ENCODE measurements at regions not wholly inside any gene's neighbourhood (a gene's known extent, or its start where the extent isn't known, plus 50 kb on each side); places are given as distances from the start of the nearest gene placed in this dataset.
"Not testable (repeated sequence)": the region's sequence is repeated elsewhere in the genome, so short reads cannot be mapped to it uniquely, and the experiment has no call there.

DNA sequence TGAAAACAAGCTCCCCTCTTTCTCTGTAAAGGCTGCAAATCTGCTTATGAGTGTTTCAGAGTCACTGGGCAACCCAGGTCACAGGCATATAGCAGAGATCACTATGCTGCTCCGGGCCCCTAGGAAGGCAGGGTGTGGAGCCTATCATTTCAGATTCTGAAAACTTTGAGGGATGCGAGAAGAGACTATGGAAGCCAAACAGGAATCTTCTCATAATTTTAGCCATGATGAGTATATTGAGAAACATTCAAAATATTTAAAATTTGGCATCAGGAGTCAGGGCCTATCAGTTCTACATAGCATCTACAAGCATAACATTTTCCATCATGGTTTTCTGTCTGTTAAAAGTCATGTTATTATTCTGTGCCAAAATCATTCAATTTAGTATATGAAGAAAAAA is 61.7 kb upstream of the ATXN3L start:
- Mint-ChIP-seq H3K27me3 (no peaks in the 10 kb centered on the region), H3K36me3 (no peaks in the 10 kb centered on the region), H3K4me3 (no peak overlapping the region), H3K4me1 (peaks cover 17% of the 10 kb centered on the region), H3K9me3 (ENCODE audit: low read depth) (no peaks in the 10 kb centered on the region), H3K27ac (no peak overlapping the region)
- CTCF ChIA-PET: no interaction called here
- DNase-seq (no peak), ATAC-seq (no peak)

DNA sequence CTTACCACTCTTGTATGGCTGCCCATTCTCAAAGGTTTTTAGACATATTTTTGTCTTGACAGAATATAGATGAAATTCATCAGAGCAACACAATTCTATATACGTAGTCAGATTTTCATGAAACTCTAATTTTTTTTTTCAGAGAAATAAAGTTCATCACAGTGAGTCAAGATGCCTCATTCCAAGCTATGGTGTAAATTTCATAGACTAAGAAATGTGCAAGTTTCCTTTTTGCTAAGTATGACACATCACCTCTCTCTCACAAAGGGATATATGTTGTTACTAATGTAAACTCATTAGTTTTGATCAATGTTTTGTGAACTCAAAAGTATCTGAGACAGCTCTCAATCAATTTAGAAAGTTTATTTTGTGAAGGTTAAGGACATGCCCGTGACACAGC is 60.4 kb upstream of the ATXN3L start:
- H3K27me3 Mint-ChIP-seq: no peaks in the 10 kb centered on the region
- CTCF ChIA-PET: no interaction called here
- H3K36me3 Mint-ChIP-seq: no peaks in the 10 kb centered on the region
- H3K4me3 Mint-ChIP-seq: no peak overlapping the region
- DNase-seq (no peak), ATAC-seq (no peak)
- H3K4me1 Mint-ChIP-seq: peaks cover 17% of the 10 kb centered on the region
- H3K9me3 Mint-ChIP-seq (ENCODE audit: low read depth): no peaks in the 10 kb centered on the region
- H3K27ac Mint-ChIP-seq: no peak overlapping the region

DNA sequence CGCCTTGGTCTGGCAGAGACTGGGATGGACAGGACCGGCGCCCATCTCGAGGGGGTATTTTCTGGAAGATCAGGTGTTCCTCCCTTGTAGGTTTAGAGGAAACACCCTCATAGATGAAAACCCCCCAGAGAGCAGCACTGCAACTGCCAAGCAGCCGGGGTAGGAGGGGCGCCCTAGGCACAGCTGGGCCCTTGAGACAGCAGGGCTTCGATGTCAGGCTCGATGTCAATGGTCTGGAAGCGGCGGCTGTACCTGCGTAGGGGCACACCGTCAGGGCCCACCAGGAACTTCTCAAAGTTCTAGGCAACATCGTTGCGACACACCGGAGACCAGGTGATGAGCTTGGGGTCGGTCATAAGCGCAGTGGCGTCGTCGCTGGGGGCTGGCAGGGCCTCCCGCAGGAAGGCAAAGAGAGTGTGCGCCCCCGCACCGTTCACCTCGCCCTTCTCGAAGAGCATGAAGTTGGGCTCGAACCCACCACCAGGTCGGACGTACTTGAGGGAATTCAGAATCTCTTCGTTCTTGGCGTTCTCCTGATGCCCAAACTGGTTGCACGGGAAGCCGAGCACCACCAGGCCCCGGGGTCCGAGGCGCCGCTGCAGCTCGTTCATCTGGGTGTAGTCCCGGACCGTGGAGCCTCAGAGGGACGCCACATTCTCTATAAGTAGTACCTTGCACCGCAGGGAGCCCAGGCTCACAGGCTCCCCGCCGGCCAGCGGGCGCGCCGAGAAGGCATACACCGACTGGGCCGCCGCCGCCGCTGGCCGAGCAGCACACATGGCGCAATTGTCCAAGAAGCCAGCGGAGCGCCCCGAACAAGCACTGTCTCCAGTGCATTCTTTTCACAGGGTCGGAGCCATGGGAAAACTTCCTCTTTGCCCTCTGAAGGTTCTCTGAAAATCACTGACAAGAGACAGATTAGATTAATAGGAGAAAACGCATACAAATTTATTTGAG is 59.0 kb upstream of the ATXN3L start:
- CTCF ChIA-PET; DNase-seq; H3K27ac Mint-ChIP-seq; H3K27me3 Mint-ChIP-seq; H3K4me3 Mint-ChIP-seq; H3K36me3 Mint-ChIP-seq; H3K9me3 Mint-ChIP-seq (ENCODE audit: low read depth): not testable (repeated sequence)
- peaks cover 17% of the 10 kb centered on the region for H3K4me1 Mint-ChIP-seq
- peak; percentile 65 for ATAC-seq

DNA sequence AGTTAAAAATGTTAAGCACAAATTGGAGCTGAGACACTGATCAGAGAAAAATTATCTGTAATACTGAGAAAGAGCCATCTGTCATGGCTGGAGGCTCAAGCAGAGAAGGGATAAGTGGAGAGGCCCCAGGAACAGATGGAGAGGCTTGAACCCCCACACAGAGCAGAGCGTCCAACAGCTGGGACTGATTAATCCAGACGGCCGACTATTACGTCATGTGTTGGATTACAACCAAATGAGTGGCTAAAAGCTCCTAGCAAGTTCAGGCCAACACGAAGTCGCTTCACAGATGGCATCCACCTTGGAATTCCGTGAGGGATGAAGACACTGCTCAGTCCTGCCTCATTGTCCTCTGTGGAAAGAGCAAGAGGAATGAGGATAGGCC is 57.7 kb upstream of the ATXN3L start:
- H3K36me3 Mint-ChIP-seq: no peaks in the 10 kb centered on the region

DNA sequence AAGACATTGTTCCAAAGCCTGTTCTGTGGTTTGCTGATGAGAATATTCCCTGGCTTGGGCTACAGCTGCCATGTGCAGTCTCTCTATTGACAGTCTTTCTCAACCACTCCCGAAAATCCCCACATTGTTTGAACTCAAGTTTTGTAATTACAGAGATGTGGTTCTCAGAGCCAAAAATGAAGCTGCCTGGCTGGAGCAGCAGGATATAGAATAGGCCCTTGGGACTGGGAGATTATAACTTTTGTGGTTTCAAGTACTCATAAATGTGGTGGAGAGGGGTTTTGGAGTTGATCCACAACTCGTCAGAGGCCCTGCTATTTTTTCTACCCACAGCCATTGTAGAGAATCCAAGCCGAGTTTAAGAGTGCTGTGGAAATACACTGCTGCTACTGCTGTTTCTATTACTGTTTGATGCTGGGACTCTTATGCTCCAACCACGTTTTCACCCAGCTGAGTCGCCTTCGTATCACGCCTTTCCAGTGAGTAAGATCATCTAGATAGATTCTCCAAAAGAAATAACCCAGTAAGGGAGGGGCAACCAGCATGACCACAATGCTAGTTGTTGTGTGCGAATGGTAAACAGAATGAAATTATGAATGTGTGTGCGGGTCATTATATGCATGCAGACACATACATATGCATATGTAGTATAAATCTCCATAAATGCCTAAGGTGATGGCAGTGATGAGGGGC is 57.1 kb upstream of the ATXN3L start:
- H3K4me3 Mint-ChIP-seq: no peak overlapping the region
- H3K4me1 Mint-ChIP-seq: peaks cover 25% of the 10 kb centered on the region
- DNase-seq (no peak), ATAC-seq (no peak)
- H3K9me3 Mint-ChIP-seq (ENCODE audit: low read depth): no peaks in the 10 kb centered on the region
- CTCF ChIA-PET: no interaction called here
- H3K27me3 Mint-ChIP-seq: no peaks in the 10 kb centered on the region
- no peaks in the 10 kb centered on the region for H3K36me3 Mint-ChIP-seq
- no peak overlapping the region for H3K27ac Mint-ChIP-seq

More for the DNA sequence above, 57.7 kb upstream of the ATXN3L start:
- DNase-seq (no peak), ATAC-seq (no peak)
- Mint-ChIP-seq H3K4me3 (no peak overlapping the region), H3K27me3 (no peaks in the 10 kb centered on the region), H3K4me1 (peaks cover 25% of the 10 kb centered on the region), H3K27ac (no peak overlapping the region), H3K9me3 (ENCODE audit: low read depth) (no peaks in the 10 kb centered on the region)
- CTCF ChIA-PET: no interaction called here

DNA sequence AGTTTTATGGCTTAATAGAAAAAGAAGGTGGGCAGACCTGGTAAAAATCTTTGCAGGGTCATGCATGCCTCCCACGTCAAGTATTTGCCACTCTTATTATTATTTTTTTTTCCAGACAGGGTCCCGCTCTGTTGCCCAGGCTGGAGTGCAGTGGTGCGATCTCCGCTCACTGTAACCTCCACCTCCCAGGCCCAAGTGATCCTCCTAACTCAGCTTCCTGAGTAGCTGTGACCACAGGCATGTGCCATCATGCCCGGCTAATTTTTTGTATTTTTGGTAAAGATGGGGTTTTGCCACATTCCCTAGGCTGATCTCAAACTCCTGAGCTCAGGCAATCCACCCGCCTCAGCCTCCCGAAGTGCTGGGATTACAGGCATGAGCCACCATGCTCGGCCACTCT is 55.7 kb upstream of the ATXN3L start:
- DNase-seq; H3K36me3 Mint-ChIP-seq; ATAC-seq; H3K27ac Mint-ChIP-seq; H3K4me3 Mint-ChIP-seq; H3K27me3 Mint-ChIP-seq; CTCF ChIA-PET; H3K9me3 Mint-ChIP-seq (ENCODE audit: low read depth): not testable (repeated sequence)
- H3K4me1 Mint-ChIP-seq: peaks cover 23% of the 10 kb centered on the region

DNA sequence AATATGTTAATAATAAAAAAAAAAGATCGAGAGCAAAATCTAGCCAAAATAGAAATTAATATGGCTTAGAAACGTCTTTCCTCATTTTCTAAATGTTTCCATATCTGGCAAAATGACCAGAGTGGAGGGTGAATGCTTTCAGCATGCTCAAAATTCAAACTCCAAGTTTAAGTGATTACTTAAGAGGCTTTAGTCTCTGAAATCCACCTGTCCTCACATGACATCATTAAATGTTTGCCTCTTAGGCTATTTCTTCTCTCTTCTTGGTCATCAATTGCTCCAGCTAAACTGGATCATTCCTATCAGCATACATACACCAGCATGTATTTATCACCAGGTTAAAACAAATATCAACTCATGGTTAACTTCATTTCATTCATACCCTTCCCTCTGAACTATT is 54.5 kb upstream of the ATXN3L start:
- no peak overlapping the region for H3K4me3 Mint-ChIP-seq
- no peak overlapping the region for H3K27ac Mint-ChIP-seq
- H3K4me1 Mint-ChIP-seq: peaks cover 15% of the 10 kb centered on the region
- ATAC-seq (no peak), DNase-seq (no peak)
- no peaks in the 10 kb centered on the region for H3K27me3 Mint-ChIP-seq
- no peaks in the 10 kb centered on the region for H3K9me3 Mint-ChIP-seq (ENCODE audit: low read depth)
- H3K36me3 Mint-ChIP-seq: no peaks in the 10 kb centered on the region
- CTCF ChIA-PET: no interaction called here

DNA sequence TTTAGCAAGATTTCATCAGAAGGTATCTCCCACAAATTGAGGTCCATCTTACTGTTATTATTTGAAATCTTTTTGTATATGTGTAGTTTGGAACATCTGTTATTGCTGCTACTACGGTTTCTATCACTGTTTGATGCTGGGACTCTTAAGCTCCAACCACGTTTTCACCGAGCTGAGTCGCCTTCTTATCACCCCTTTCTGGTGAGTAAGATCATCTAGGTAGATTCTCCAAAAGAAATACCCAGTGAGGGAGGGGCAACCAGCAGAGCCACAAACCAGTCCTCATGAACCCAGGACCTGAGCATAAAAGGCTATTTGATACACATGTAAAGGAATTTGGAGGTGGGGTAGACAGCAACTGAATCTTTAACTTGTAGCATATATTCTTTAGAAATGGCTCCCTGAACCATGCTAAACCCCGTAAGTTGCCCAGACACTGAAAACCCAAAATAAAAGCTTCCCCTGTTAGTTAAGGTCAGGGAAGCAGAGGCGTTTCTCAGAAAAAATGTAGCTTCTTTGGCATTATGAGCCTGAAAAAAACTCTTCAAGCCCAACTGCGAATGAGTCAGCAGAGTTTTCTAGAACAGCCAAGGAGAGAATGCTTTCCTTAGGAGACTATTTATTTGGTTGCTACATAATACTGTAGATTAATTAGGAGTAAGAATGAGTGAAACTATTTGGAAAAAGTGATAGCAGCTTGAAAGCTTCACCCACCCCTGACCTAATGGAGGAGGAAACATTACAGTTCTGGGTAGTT is 53.8 kb upstream of the ATXN3L start:
- no peak overlapping the region for H3K27ac Mint-ChIP-seq
- no peaks in the 10 kb centered on the region for H3K27me3 Mint-ChIP-seq
- CTCF ChIA-PET: no interaction called here
- H3K9me3 Mint-ChIP-seq (ENCODE audit: low read depth): no peaks in the 10 kb centered on the region
- peaks cover 15% of the 10 kb centered on the region for H3K4me1 Mint-ChIP-seq
- DNase-seq: no peak
- H3K36me3 Mint-ChIP-seq: no peaks in the 10 kb centered on the region
- no peak for ATAC-seq
- no peak overlapping the region for H3K4me3 Mint-ChIP-seq

DNA sequence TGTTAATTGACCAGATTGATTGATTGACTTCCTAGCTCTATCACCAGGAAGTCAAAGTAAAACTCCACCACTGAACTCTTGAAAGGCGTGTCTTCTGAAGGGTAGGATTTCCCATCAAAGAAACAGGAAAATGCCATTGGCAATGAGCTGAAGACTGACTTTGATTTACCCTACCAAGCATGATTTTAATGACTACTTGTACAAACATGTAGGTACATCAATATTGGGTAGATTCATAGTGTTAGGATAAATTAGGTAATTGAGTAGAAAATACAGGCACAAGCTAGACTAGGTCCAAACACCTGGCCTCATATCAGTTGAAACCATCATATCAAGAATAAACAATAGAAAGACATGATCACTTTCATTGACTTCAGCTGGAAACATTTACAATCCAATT is 53.2 kb upstream of the ATXN3L start:
- CTCF ChIA-PET: no interaction called here
- Mint-ChIP-seq H3K4me1 (peaks cover 18% of the 10 kb centered on the region), H3K36me3 (no peaks in the 10 kb centered on the region), H3K27me3 (no peaks in the 10 kb centered on the region), H3K27ac (no peak overlapping the region), H3K9me3 (ENCODE audit: low read depth) (no peaks in the 10 kb centered on the region), H3K4me3 (no peak overlapping the region)
- ATAC-seq: no peak
- no peak for DNase-seq

DNA sequence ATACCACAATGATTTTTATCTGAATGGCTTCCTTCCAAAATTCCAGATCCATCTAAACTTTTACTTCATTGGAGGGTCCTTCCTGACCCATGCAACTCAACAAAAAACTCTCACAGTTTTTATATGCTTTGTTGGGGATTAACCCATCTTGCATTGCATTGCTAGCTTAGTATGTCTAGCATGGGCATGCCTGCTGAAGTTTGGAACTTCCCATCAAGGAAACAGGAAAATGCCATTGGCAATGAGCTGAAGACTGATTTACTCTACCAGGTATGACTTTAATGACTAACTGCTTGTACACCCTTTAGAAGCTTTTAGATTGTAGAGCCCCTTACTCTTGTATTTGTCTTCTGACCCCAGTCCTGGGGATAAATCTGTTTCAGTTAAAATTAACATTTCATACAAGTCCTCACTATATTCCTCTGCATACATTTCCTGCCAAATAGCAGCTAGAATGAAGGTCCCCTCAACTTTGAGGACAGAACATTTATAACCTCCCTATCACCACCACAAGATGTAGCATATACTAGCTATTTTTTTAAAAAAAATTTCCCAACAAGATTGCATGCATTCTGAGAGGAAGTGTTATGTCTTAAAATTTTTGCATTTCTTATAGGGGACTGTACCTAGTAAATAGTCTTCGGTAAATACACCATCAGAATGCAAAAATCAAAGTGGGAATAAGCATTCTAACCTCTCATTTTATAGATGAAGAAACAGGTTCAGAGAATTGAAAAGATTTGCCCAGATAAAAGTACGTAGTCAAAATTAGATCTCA is 52.5 kb upstream of the ATXN3L start:
- DNase-seq (no peak), ATAC-seq (no peak)
- H3K4me1 Mint-ChIP-seq: peaks cover 20% of the 10 kb centered on the region
- no peaks in the 10 kb centered on the region for H3K27me3 Mint-ChIP-seq
- H3K9me3 Mint-ChIP-seq (ENCODE audit: low read depth): no peaks in the 10 kb centered on the region
- H3K27ac Mint-ChIP-seq: no peak overlapping the region
- no peak overlapping the region for H3K4me3 Mint-ChIP-seq
- CTCF ChIA-PET: no interaction called here
- no peaks in the 10 kb centered on the region for H3K36me3 Mint-ChIP-seq

DNA sequence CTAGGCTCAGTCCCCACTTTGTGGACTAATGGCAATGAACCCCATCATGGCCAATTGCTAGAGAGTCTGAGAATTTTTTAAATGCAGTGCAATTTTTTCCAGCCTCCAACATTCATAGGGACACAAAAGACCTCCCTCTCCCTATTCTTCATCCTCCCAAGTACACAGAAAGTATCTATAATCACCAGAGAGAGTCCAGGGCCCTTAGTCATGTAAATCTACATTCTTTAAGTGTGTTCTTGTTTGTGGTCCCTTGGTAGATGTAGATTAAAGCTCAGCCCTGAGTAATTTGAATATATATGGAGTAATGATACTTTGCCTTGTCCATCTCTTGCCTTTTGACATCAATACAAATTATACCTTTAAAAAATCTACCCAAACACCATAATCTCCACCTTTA is 51.3 kb upstream of the ATXN3L start:
- no peak overlapping the region for H3K4me3 Mint-ChIP-seq
- CTCF ChIA-PET: no interaction called here
- no peak overlapping the region for H3K27ac Mint-ChIP-seq
- no peaks in the 10 kb centered on the region for H3K27me3 Mint-ChIP-seq
- ATAC-seq (no peak), DNase-seq (no peak)
- H3K36me3 Mint-ChIP-seq: no peaks in the 10 kb centered on the region
- peaks cover 14% of the 10 kb centered on the region for H3K4me1 Mint-ChIP-seq
- H3K9me3 Mint-ChIP-seq (ENCODE audit: low read depth): no peaks in the 10 kb centered on the region

DNA sequence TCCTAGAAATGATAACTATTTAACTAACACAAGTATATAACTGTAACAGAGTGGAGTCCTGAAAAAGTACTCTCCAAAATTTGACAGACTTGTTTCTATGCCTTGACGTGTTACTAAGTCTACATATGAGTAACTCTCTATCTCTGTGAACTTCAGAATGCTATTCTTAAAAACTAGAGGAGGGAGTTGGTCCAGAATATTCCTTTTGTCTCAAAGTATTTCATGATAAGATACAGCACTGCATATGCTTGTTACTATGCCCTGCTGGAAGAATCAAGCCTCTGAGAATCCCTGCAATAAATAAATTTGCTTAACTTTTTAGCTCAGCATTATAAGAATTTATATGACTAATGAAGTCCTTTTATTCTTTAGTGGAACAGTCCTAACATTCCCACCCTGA is 50.9 kb upstream of the ATXN3L start:
- CTCF ChIA-PET: no interaction called here
- Mint-ChIP-seq H3K9me3 (ENCODE audit: low read depth) (no peaks in the 10 kb centered on the region), H3K27ac (no peak overlapping the region), H3K27me3 (no peaks in the 10 kb centered on the region), H3K36me3 (no peaks in the 10 kb centered on the region), H3K4me3 (no peak overlapping the region), H3K4me1 (peaks cover 14% of the 10 kb centered on the region)
- DNase-seq (no peak), ATAC-seq (no peak)

Measured in activated CD8-positive, alpha-beta memory T cell treated with anti-CD3 and anti-CD28 coated beads, Interleukin-2, amount 10 ng/mL, durations not matched to agents 7 days and 5 days (primary cell).